HepG2 (cell line): ENCODE measurements at regions not wholly inside any gene's neighbourhood (a gene's known extent, or its start where the extent isn't known, plus 50 kb on each side); places are given as distances from the start of the nearest gene placed in this dataset.

Source experiments
- ATAC-seq: fragments of 200-7000 bp; cut with Tn5 transposase; 3 replicates; pipeline ENCODE4 v1.9.1; 2020; ENCODE audit warnings: mild to moderate bottlenecking, moderate library complexity
- BruUV-seq: library from RNA; stranded (reverse); fragments of 400-500 nt; replicated peaks from 2 replicates; lab custom pipeline; 2021; lab: Mats Ljungman, UMichigan
- CTCF ChIA-PET: fragments of 300-600 bp; formaldehyde crosslinking; extraction: SDS; loops from one replicate; lab custom pipeline; 2021; ENCODE audit warnings: low total read pairs, inconsistent platforms, low intra/inter-chr PET ratio; lab: Yijun Ruan, JAX
- POLR2A ChIA-PET: fragments of 350-600 bp; sonication (Branson Sonifier 250); formaldehyde crosslinking; loops from one replicate; lab custom pipeline; 2020; ENCODE audit warnings: antibody characterized with exemption, inconsistent platforms; lab: Yijun Ruan, JAX
- DNase-seq: peaks from one replicate; pipeline ENCODE4 v3.0.0-alpha.2; 2015; ENCODE audit warnings: low spot score
- FAIRE-seq: peaks from 3 replicates; lab custom pipeline; 2011; peaks lifted over from hg19 to GRCh38; lab: Jason Lieb, UNC
- H2AFZ ChIP-seq: one replicate; pipeline ENCODE4 v1.6.1; 2011; ENCODE audit warnings: low read length, inconsistent platforms
- H3K27ac ChIP-seq: fragments of 300-600 bp; 3 replicates; pipeline ENCODE4 v1.8.0; 2011; ENCODE audit warnings: mixed run types, mild to moderate bottlenecking, mixed read lengths, low read length, inconsistent platforms; ENCODE audit not compliant: insufficient read depth; ENCODE audit errors: extremely low read length
- H3K27me3 ChIP-seq, 2 experiments: fragments of 200-600 bp in 1 of 2; 2 replicates in 1 of 2; 3 replicates in 1 of 2; pipeline versions ENCODE4 v1.6.0 to v1.8.0; 2011; ENCODE audit warnings: low read length in 2 of 2, mild to moderate bottlenecking in 2 of 2, moderate library complexity in 2 of 2, inconsistent platforms in 1 of 2; ENCODE audit not compliant: insufficient read depth in 2 of 2, control insufficient read depth in 1 of 2
- H3K36me3 ChIP-seq, 2 experiments: fragments of 200-600 bp in 1 of 2; replicated peaks in 1 of 2; 2 replicates in 1 of 2; 3 replicates in 1 of 2; pipeline versions ENCODE4 v1.5.1 to v1.8.0; 2011; ENCODE audit warnings: low read length in 2 of 2, inconsistent platforms in 1 of 2; ENCODE audit not compliant: insufficient read depth in 2 of 2, control insufficient read depth in 1 of 2
- H3K4me1 ChIP-seq: 2 replicates; pipeline ENCODE4 v1.5.1; 2012; ENCODE audit warnings: low read length, inconsistent platforms; ENCODE audit not compliant: insufficient read depth
- H3K4me2 ChIP-seq: 2 replicates; pipeline ENCODE4 v1.6.0; 2011; ENCODE audit warnings: low read depth, low read length, inconsistent platforms
- H3K4me3 ChIP-seq, 3 experiments: fragments of 200-600 bp in 1 of 3; sonication (generic), shearing (Covaris generic) in 1 of 3; replicated peaks in 1 of 3; 2 replicates each; pipeline ENCODE4 v1.5.1; 2011 to 2016; ENCODE audit warnings: low read length in 3 of 3, inconsistent platforms in 2 of 3, low read depth in 2 of 3, mild to moderate bottlenecking in 2 of 3, control low read depth in 1 of 3, mixed read lengths in 1 of 3; ENCODE audit not compliant: insufficient read depth in 1 of 3
- H3K79me2 ChIP-seq: one replicate; pipeline ENCODE4 v1.6.1; 2011; ENCODE audit warnings: low read length, inconsistent platforms; ENCODE audit not compliant: insufficient read depth
- H3K9ac ChIP-seq: 2 replicates; pipeline ENCODE4 v1.6.0; 2011; ENCODE audit warnings: mild to moderate bottlenecking, low read depth, low read length, inconsistent platforms; ENCODE audit not compliant: insufficient read depth
- H3K9me3 ChIP-seq: 2 replicates; pipeline ENCODE4 v1.5.1; 2012; ENCODE audit warnings: mild to moderate bottlenecking, low read length
- H4K20me1 ChIP-seq: 2 replicates; pipeline ENCODE4 v1.6.0; 2011; ENCODE audit warnings: inconsistent platforms, mild to moderate bottlenecking, low read length, moderate library complexity; ENCODE audit not compliant: insufficient read depth
- ARID2 ChIP-seq: sonication (generic); formaldehyde crosslinking; IDR thresholded peaks from 2 replicates; pipeline ENCODE4 v1.8.1; 2022; ENCODE audit warnings: mild to moderate bottlenecking, missing genetic modification reagents, borderline replicate concordance
- CHD4 ChIP-seq: fragments of 200-600 bp; sonication (generic); IDR thresholded peaks from 2 replicates; pipeline ENCODE4 v1.7.0; 2017; ENCODE audit warnings: mild to moderate bottlenecking, low read length, borderline replicate concordance
- DMAP1 ChIP-seq: IDR thresholded peaks from 2 replicates; pipeline ENCODE4 v1.6.1; 2016
- FOXK1 ChIP-seq: sonication (generic); formaldehyde crosslinking; IDR thresholded peaks from 2 replicates; pipeline ENCODE4 v1.4.0; 2020; ENCODE audit warnings: low read depth, missing genetic modification reagents, borderline replicate concordance
- GLI4 ChIP-seq: sonication (generic); formaldehyde crosslinking; IDR thresholded peaks from 2 replicates; pipeline ENCODE4 v1.5.1; 2020; ENCODE audit warnings: missing genetic modification reagents, mild to moderate bottlenecking, moderate library complexity, borderline replicate concordance
- GPBP1L1 ChIP-seq: sonication (generic); formaldehyde crosslinking; IDR thresholded peaks from 2 replicates; pipeline ENCODE4 v1.5.0; 2020; ENCODE audit warnings: mild to moderate bottlenecking, missing genetic modification reagents
- HDAC2 ChIP-seq: sonication (generic); formaldehyde crosslinking; IDR thresholded peaks from 2 replicates; pipeline ENCODE4 v1.4.0; 2020; ENCODE audit warnings: missing genetic modification reagents
- HNF4G ChIP-seq, 2 experiments: sonication (generic) in 1 of 2; formaldehyde crosslinking in 1 of 2; IDR thresholded peaks; 2 replicates each; pipeline versions ENCODE4 v1.4.0 to v1.6.1; 2011 to 2020; ENCODE audit warnings: borderline replicate concordance in 2 of 2, low read depth in 2 of 2, mild to moderate bottlenecking in 2 of 2, low read length in 1 of 2, missing genetic modification reagents in 1 of 2, moderate library complexity in 1 of 2
- HOXD1 ChIP-seq: sonication (generic); formaldehyde crosslinking; IDR thresholded peaks from 2 replicates; pipeline ENCODE4 v1.5.0; 2020; ENCODE audit warnings: missing genetic modification reagents
- MED13 ChIP-seq: sonication (generic); formaldehyde crosslinking; IDR thresholded peaks from 2 replicates; pipeline ENCODE4 v1.5.0; 2020; ENCODE audit warnings: missing genetic modification reagents
- NFYC ChIP-seq: IDR thresholded peaks from 2 replicates; pipeline ENCODE4 v1.6.1; 2016; ENCODE audit warnings: missing genetic modification reagents, missing compliant biosample characterization
- PHF21A ChIP-seq: sonication (generic); formaldehyde crosslinking; IDR thresholded peaks from 2 replicates; pipeline ENCODE4 v1.5.0; 2020; ENCODE audit warnings: mild to moderate bottlenecking, missing genetic modification reagents
- PRPF4 ChIP-seq: fragments of 200-400 bp; formaldehyde crosslinking; IDR thresholded peaks from 2 replicates; pipeline ENCODE4 v1.6.1; 2016; ENCODE audit warnings: low read length, low read depth; ENCODE audit not compliant: poor library complexity, severe bottlenecking
- SP5 ChIP-seq: IDR thresholded peaks from 2 replicates; pipeline ENCODE4 v1.6.1; 2016; ENCODE audit warnings: low read depth, borderline replicate concordance
- TEAD3 ChIP-seq: optimal IDR thresholded peaks from 2 replicates; pipeline ENCODE3; 2016; ENCODE audit warnings: borderline replicate concordance
- ZNF234 ChIP-seq: sonication (generic); formaldehyde crosslinking; conservative IDR thresholded peaks from 2 replicates; pipeline ENCODE4 v1.5.1; 2020; ENCODE audit warnings: mild to moderate bottlenecking, missing genetic modification reagents
- ZNF414 ChIP-seq: sonication (generic); formaldehyde crosslinking; IDR thresholded peaks from 2 replicates; pipeline ENCODE4 v1.5.0; 2020; ENCODE audit warnings: missing genetic modification reagents
- ZNF547 ChIP-seq: sonication (generic); formaldehyde crosslinking; IDR thresholded peaks from 2 replicates; pipeline ENCODE4 v1.5.1; 2020; ENCODE audit warnings: mild to moderate bottlenecking, missing genetic modification reagents
- ZSCAN21 ChIP-seq: sonication (generic); formaldehyde crosslinking; IDR thresholded peaks from 2 replicates; pipeline ENCODE4 v1.8.0; 2022; ENCODE audit warnings: mild to moderate bottlenecking, missing genetic modification reagents, moderate library complexity, borderline replicate concordance
- ZSCAN9 ChIP-seq: IDR thresholded peaks from 2 replicates; pipeline ENCODE4 v1.6.1; 2016; ENCODE audit warnings: borderline replicate concordance
- WGBS: methylation state at CpG from one replicate; pipeline ENCODE4 v1.1.6; 2017; ENCODE audit warnings: low lambda C conversion rate; 5-methylcytosine and 5-hydroxymethylcytosine counted together
- in situ Hi-C: cut with HindIII; loops from 2 replicates; pipeline ENCODE4 v1.10.0; 2017; ENCODE audit warnings: low pct_unique_long_range_greater_than_20kb; ENCODE audit not compliant: extremely low pct_ligation_motif_present
- intact Hi-C: fragments of 100-400 bp; cut with micrococcal nuclease; formaldehyde crosslinking; loops from one replicate; pipeline ENCODE4 v1.10.0; 2022; ENCODE audit not compliant: unreplicated experiment

DNA sequence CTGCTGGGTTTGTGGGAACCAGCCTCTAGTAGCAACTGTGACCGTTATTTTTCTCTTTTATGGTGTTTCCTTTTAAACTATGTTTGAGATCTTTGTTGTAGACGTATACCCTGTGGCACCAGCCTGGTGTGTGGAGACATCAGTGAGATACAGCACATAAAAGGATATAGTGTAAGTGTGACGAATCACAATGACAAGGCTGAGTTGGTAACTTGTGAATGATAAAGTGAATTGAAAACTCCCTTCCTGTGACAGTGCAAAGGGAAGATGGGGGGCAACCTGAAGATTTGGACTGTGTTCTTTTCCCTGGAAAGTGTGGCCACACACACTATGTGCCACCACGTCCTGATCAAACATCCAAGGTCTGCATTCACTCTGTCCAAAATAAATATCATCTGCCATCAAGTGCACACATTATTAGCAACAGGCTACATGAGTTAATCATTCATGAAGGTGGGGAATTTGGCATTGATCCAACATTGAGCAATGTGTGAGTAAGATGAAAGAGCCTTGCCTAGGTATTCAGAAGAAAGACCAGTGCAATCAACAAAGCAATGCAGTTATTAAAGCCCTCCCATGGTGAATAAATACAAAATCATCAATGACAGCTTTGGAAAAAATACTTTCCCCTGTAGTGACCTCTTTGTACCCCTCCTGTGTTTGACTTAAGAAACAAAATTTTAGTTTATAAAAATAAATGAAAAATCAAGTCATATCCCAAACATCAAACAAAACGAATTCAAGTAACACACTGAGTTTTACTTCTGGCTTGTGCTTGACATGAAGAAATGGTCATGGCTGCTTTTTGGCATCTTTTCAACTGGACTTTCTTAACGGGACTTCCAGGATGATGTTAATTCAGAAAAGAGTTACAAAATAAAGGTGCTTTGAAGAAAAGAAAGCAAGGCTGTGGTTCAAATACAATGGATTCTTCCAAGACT lies 1280.5 kb upstream of the ZEB2 start (continued):
- TF ChIP-seq GPBP1L1 (no peak), SP5 (peak; percentile 93), HOXD1 (CRISPR knock-in tag) (peak; percentile 98), ZNF234 (CRISPR knock-in tag) (no peak), ZNF547 (CRISPR knock-in tag) (no peak), ZNF414 (peak; percentile 89), NFYC (CRISPR knock-in tag) (peak; percentile 48; the same call in 1 of the 2 replicates)
- TF ChIP-seq, all 625 proteins: peak for 327

GRCh38 chr2:145799595-145800108 lies 1279.7 kb upstream of the ZEB2 start:
- intact Hi-C loops (loop anchor here (1.0 to 5.0 kb wide), 4 partner anchors 24 to 118 kb away; no protein-coding TSS in a partner anchor), in situ Hi-C loops (no loop called here)
- Histone ChIP-seq H4K20me1 (no peaks in the 10 kb centered on the region), H3K27me3 (no peaks in the 10 kb centered on the region), H3K4me3 (no peak overlapping the region), H3K79me2 (no peaks in the 10 kb centered on the region), H3K4me2 (peak overlapping the region; percentile 61), H2AFZ (peak overlapping the region; percentile 20), H3K9ac (peak overlapping the region; percentile 64), H3K36me3 (no peaks in the 10 kb centered on the region), H3K9me3 (no peaks in the 10 kb centered on the region), H3K27ac (peak overlapping the region; percentile 89), H3K4me1 (peaks cover 52% of the 10 kb centered on the region)
- CTCF ChIA-PET, result no interaction called here
- WGBS, result over 99% methylated on average over 7 of the region's 7 CpGs
- peak; percentile 11; the same call in 2 of the 3 replicates for ATAC-seq
- BruUV-seq, result TSS peak; percentile 90
- no peak for FAIRE-seq
- no peak for DNase-seq
- POLR2A ChIA-PET, result interaction anchor here (2.4 kb wide), 2 partner anchors 24 to 38 kb away, joined by 11 to 14 read pairs; no protein-coding TSS in a partner anchor
- TF ChIP-seq HDAC2 (CRISPR knock-in tag) (no peak), PRPF4 (peak; percentile 81), ARID2 (CRISPR knock-in tag) (no peak), ZSCAN9 (no peak), HNF4G (IDR thresholded peaks at IDR 0.05; ENCODE audit: borderline replicate concordance, low read depth, low read length) (no peak), HNF4G (CRISPR knock-in tag; IDR thresholded peaks at IDR 0.05; ENCODE audit: borderline replicate concordance, low read depth) (no peak), PHF21A (CRISPR knock-in tag) (no peak), CHD4 (no peak), TEAD3 (peak; percentile 23), GLI4 (CRISPR knock-in tag) (0 out of 2 replicates have a peak, but pooled peaks have one; percentile 21), FOXK1 (CRISPR knock-in tag) (no peak), ZSCAN21 (CRISPR knock-in tag) (no peak), DMAP1 (CRISPR knock-in tag) (no peak), MED13 (CRISPR knock-in tag) (no peak)
